ENCODE measurements at regions not wholly inside any gene's neighbourhood (a gene's known extent, or its start where the extent isn't known, plus 50 kb on each side); places are given as distances from the start of the nearest gene placed in this dataset.

DNA sequence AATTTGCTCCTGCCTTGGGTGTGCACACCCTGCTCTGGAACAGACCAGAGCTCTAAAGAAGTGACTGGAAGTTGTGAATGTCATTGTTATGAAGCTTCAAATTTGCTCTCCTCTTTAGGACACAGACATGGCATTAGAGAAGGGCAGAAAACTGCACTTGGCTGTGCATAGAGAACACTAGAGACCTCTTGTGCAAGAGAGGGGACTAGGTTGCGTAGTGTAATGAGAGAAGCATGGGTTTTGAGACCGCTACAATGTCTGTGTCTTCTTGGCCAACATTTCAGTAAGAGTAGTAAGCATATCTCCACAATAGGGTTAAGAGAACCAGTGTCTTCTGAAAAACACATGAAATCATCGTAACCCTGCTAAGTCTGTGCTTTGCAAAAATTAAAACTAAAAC is 423.3 kb downstream of the SPRY2 start:
- TF ChIP-seq POLR2AphosphoS5 (IDR thresholded peaks at IDR 0.05) (no peak), CTCF (IDR thresholded peaks at IDR 0.05) (no peak), POLR2A (IDR thresholded peaks at IDR 0.05) (no peak)

All from prostate gland (tissue), 2 donors.